NCI-H345 treated with DMSO at 0.1 percent for 48 hours (cell line): ENCODE measurements at regions not wholly inside any gene's neighbourhood (a gene's known extent, or its start where the extent isn't known, plus 50 kb on each side); places are given as distances from the start of the nearest gene placed in this dataset.
"Not testable (repeated sequence)": the region's sequence is repeated elsewhere in the genome, so short reads cannot be mapped to it uniquely, and the experiment has no call there.

ENCODE experiments used
- DNase-seq: peaks from one replicate; lab custom pipeline; 2025; ENCODE audit not compliant: unreplicated experiment; lab: John Stamatoyannopoulos, UW

- DNase-seq, result no peak
Observed at GRCh38 chr11:82076126-82076525, 657.5 kb downstream of the FAM181B start.

GRCh38 chr11:82059505-82059904 is 674.2 kb downstream of the FAM181B start:
- no peak for DNase-seq

- no peak for DNase-seq
Observed at GRCh38 chr11:82056450-82056849, 677.2 kb downstream of the FAM181B start.

GRCh38 chr11:82049199-82049598 is 684.5 kb downstream of the FAM181B start:
- no peak for DNase-seq

GRCh38 chr11:82047200-82047599 is 686.5 kb downstream of the FAM181B start:
- no peak for DNase-seq

GRCh38 chr11:82046778-82047177 is 686.9 kb downstream of the FAM181B start:
- no peak for DNase-seq

- no peak for DNase-seq
Observed at GRCh38 chr11:82045748-82046457, 687.8 kb downstream of the FAM181B start.

GRCh38 chr11:82043316-82043715 is 690.3 kb downstream of the FAM181B start:
- no peak for DNase-seq

- no peak for DNase-seq
Observed at GRCh38 chr11:82041764-82042163, 691.9 kb downstream of the FAM181B start.

GRCh38 chr11:82038154-82038553 is 695.5 kb downstream of the FAM181B start:
- no peak for DNase-seq

GRCh38 chr11:82034527-82034926 is 699.1 kb downstream of the FAM181B start:
- no peak for DNase-seq

GRCh38 chr11:82027335-82027734 is 706.3 kb downstream of the FAM181B start:
- not testable (repeated sequence) for DNase-seq

- no peak for DNase-seq
Observed at GRCh38 chr11:82024760-82025159, 708.9 kb downstream of the FAM181B start.

- no peak for DNase-seq
Observed at GRCh38 chr11:82012276-82012675, 721.4 kb downstream of the FAM181B start.

- DNase-seq, result no peak
Observed at GRCh38 chr11:82009133-82009532, 724.5 kb downstream of the FAM181B start.

- no peak for DNase-seq
Observed at GRCh38 chr11:82007521-82007920, 726.1 kb downstream of the FAM181B start.

GRCh38 chr11:82004537-82005213 is 729.0 kb downstream of the FAM181B start:
- DNase-seq, result no peak

GRCh38 chr11:82003671-82004515 is 729.8 kb downstream of the FAM181B start:
- DNase-seq, result no peak

- no peak for DNase-seq
Observed at GRCh38 chr11:82003024-82003423, 730.6 kb downstream of the FAM181B start.

- DNase-seq, result no peak
Observed at GRCh38 chr11:81995889-81996288, 737.8 kb downstream of the FAM181B start.

- DNase-seq, result no peak
Observed at GRCh38 chr11:81993755-81994154, 739.9 kb downstream of the FAM181B start.
